PFSK-1 (cell line): ENCODE measurements at regions not wholly inside any gene's neighbourhood (a gene's known extent, or its start where the extent isn't known, plus 50 kb on each side); places are given as distances from the start of the nearest gene placed in this dataset.

ENCODE experiments used
- FOXP2 ChIP-seq: optimal IDR thresholded peaks from 2 replicates; pipeline ENCODE3; 2011; ENCODE audit warnings: borderline replicate concordance, control low read depth, inconsistent platforms; ENCODE audit not compliant: insufficient read depth; ENCODE audit errors: extremely low read length, extremely low read depth
- POLR2AphosphoS5 ChIP-seq: IDR thresholded peaks from 2 replicates; pipeline ENCODE4 v1.6.1; 2012; ENCODE audit warnings: low read depth, mild to moderate bottlenecking, control low read depth, low read length, moderate library complexity
- REST ChIP-seq, 2 experiments: IDR thresholded peaks; 2 replicates each; pipeline versions ENCODE4 v1.6.1 to v1.8.0; 2011 to 2012; ENCODE audit warnings: low read depth in 2 of 2, low read length in 2 of 2, control low read depth in 1 of 2, inconsistent platforms in 1 of 2, mild to moderate bottlenecking in 1 of 2, moderate library complexity in 1 of 2; ENCODE audit not compliant: insufficient read depth in 1 of 2
- SIN3A ChIP-seq: IDR thresholded peaks from 2 replicates; pipeline ENCODE4 v1.6.1; 2012; ENCODE audit warnings: mild to moderate bottlenecking, low read length, moderate library complexity, borderline replicate concordance; ENCODE audit not compliant: insufficient read depth
- TAF1 ChIP-seq: IDR thresholded peaks from 2 replicates; pipeline ENCODE4 v1.6.1; 2012; ENCODE audit warnings: low read length, control low read depth, borderline replicate concordance; ENCODE audit not compliant: insufficient read depth

GRCh38 chr21:35162831-35163230 is 113.7 kb upstream of the RUNX1 start:
- TF ChIP-seq POLR2AphosphoS5 (no peak), REST (IDR thresholded peaks at IDR 0.05; ENCODE audit: insufficient read depth in 1 of 2, low read depth in 2 of 2, low read length in 2 of 2) (no peak), SIN3A (no peak), TAF1 (no peak), FOXP2 (no peak)

GRCh38 chr21:35159881-35160280 is 110.8 kb upstream of the RUNX1 start:
- TF ChIP-seq FOXP2: no peak
- TF ChIP-seq TAF1: no peak
- no peak for TF ChIP-seq SIN3A
- TF ChIP-seq POLR2AphosphoS5: no peak
- TF ChIP-seq REST (IDR thresholded peaks at IDR 0.05; ENCODE audit: insufficient read depth in 1 of 2, low read depth in 2 of 2, low read length in 2 of 2): no peak

GRCh38 chr21:35156293-35157278 is 107.5 kb upstream of the RUNX1 start:
- TF ChIP-seq FOXP2 (no peak), REST (IDR thresholded peaks at IDR 0.05; ENCODE audit: insufficient read depth in 1 of 2, low read depth in 2 of 2, low read length in 2 of 2) (no peak), POLR2AphosphoS5 (no peak), TAF1 (no peak), SIN3A (no peak)

GRCh38 chr21:35154788-35155187 is 105.7 kb upstream of the RUNX1 start:
- no peak for TF ChIP-seq SIN3A
- TF ChIP-seq TAF1: no peak
- no peak for TF ChIP-seq REST (IDR thresholded peaks at IDR 0.05; ENCODE audit: insufficient read depth in 1 of 2, low read depth in 2 of 2, low read length in 2 of 2)
- no peak for TF ChIP-seq FOXP2
- TF ChIP-seq POLR2AphosphoS5: no peak
